Small intestine (tissue), 7 donors: ENCODE measurements at regions not wholly inside any gene's neighbourhood (a gene's known extent, or its start where the extent isn't known, plus 50 kb on each side); places are given as distances from the start of the nearest gene placed in this dataset.
"Not testable (repeated sequence)": the region's sequence is repeated elsewhere in the genome, so short reads cannot be mapped to it uniquely, and the experiment has no call there.

Source experiments
- DNase-seq, 2 donors: peaks; one replicate each; pipeline versions ENCODE4 v3.0.0 to v3.0.0-alpha.2; 2013
- FAIRE-seq: peaks from 2 replicates; lab custom pipeline; 2012; peaks lifted over from hg19 to GRCh38; lab: Jason Lieb, UNC
- H3K27ac ChIP-seq, 3 donors: one replicate each; pipeline ENCODE4 v1.5.1; 2013; ENCODE audit warnings: low read length in 2 of 3, mild to moderate bottlenecking in 2 of 3, control low read depth in 1 of 3, inconsistent platforms in 1 of 3, low read depth in 1 of 3, moderate library complexity in 1 of 3
- H3K27me3 ChIP-seq, 3 donors: one replicate each; pipeline ENCODE4 v1.6.1; 2013; ENCODE audit warnings: low read length in 3 of 3, inconsistent platforms in 1 of 3; ENCODE audit not compliant: control insufficient read depth in 3 of 3, insufficient read depth in 3 of 3
- H3K36me3 ChIP-seq, 3 donors: one replicate each; pipeline ENCODE4 v1.6.1; 2013; ENCODE audit warnings: low read length in 3 of 3, inconsistent platforms in 1 of 3, low read depth in 1 of 3, mild to moderate bottlenecking in 1 of 3, moderate library complexity in 1 of 3; ENCODE audit not compliant: control insufficient read depth in 3 of 3, insufficient read depth in 2 of 3
- H3K4me1 ChIP-seq, 3 donors: one replicate each; pipeline ENCODE4 v1.6.1; 2013; ENCODE audit warnings: low read length in 2 of 3, inconsistent platforms in 1 of 3, low read depth in 1 of 3, mild to moderate bottlenecking in 1 of 3, moderate library complexity in 1 of 3; ENCODE audit not compliant: control insufficient read depth in 3 of 3, insufficient read depth in 2 of 3
- H3K4me3 ChIP-seq, 3 donors: one replicate each; pipeline ENCODE4 v1.5.1; 2013; ENCODE audit warnings: low read length in 3 of 3, control low read depth in 1 of 3, inconsistent platforms in 1 of 3, low read depth in 1 of 3, mild to moderate bottlenecking in 1 of 3, moderate library complexity in 1 of 3
- H3K9me3 ChIP-seq, 2 donors: one replicate each; pipeline ENCODE4 v1.6.1; 2013; ENCODE audit warnings: low read depth in 1 of 2, low read length in 1 of 2; ENCODE audit not compliant: control insufficient read depth in 2 of 2, insufficient read depth in 1 of 2
- WGBS, 3 donors: extraction: QIAGEN DNeasy Blood & Tissue Kit; methylation state at CpG; one replicate each; pipeline ENCODE4 v1.1.7; 2013; 5-methylcytosine and 5-hydroxymethylcytosine counted together
- donor health status: healthy with polysubstance abuse.
- donor health status: control.
- donor health status: control.
- donor health status: Bipolar disorder and iron deficiency.
- donor health status: healthy.

- DNase-seq (no peak), FAIRE-seq (no peak)
- H3K4me3 ChIP-seq, result no peak overlapping the region
- no peaks in the 10 kb centered on the region for H3K27me3 ChIP-seq
- no peaks in the 10 kb centered on the region for H3K36me3 ChIP-seq
- 85 to 95% (median 93%) methylated on average over 7 of the region's 7 CpGs for WGBS, 3 donors
- no peaks in the 10 kb centered on the region for H3K4me1 ChIP-seq
- no peaks in the 10 kb centered on the region for H3K9me3 ChIP-seq
- H3K27ac ChIP-seq, result no peak overlapping the region
These were observed 139.9 kb upstream of the ELL2 start for GRCh38 chr5:96101358-96102089.

- H3K27ac ChIP-seq, H3K4me3 ChIP-seq, H3K36me3 ChIP-seq, FAIRE-seq, H3K9me3 ChIP-seq, H3K27me3 ChIP-seq, H3K4me1 ChIP-seq, DNase-seq: not testable (repeated sequence)
These were observed 135.8 kb upstream of the ELL2 start for GRCh38 chr5:96097488-96097887.

GRCh38 chr5:96096724-96097123 is 135.1 kb upstream of the ELL2 start:
- H3K36me3 ChIP-seq, result no peaks in the 10 kb centered on the region
- H3K27me3 ChIP-seq, result no peaks in the 10 kb centered on the region
- FAIRE-seq (no peak), DNase-seq (no peak)
- H3K4me1 ChIP-seq, result no peaks in the 10 kb centered on the region
- H3K9me3 ChIP-seq, result no peaks in the 10 kb centered on the region
- no peak overlapping the region for H3K27ac ChIP-seq
- no peak overlapping the region for H3K4me3 ChIP-seq
- WGBS, 3 donors, result 87 to 91% (median 89%) methylated on average over 2 of the region's 2 CpGs

- DNase-seq (no peak), FAIRE-seq (no peak)
- Histone ChIP-seq H3K36me3 (no peaks in the 10 kb centered on the region), H3K27ac (no peak overlapping the region), H3K9me3 (no peaks in the 10 kb centered on the region), H3K4me3 (no peak overlapping the region), H3K27me3 (no peaks in the 10 kb centered on the region), H3K4me1 (no peaks in the 10 kb centered on the region)
These were observed 133.3 kb upstream of the ELL2 start for GRCh38 chr5:96094904-96095303.

- FAIRE-seq (no peak), DNase-seq (peak in 1 of 2 donors; percentile 27)
- Histone ChIP-seq H3K9me3 (no peaks in the 10 kb centered on the region), H3K4me1 (no peaks in the 10 kb centered on the region), H3K27me3 (no peaks in the 10 kb centered on the region), H3K4me3 (no peak overlapping the region), H3K27ac (no peak overlapping the region), H3K36me3 (no peaks in the 10 kb centered on the region)
- WGBS, 3 donors, result 6 to 44% (median 15%) methylated on average over 1 of the region's 1 CpG
These were observed 132.3 kb upstream of the ELL2 start for GRCh38 chr5:96093890-96094381.

DNA sequence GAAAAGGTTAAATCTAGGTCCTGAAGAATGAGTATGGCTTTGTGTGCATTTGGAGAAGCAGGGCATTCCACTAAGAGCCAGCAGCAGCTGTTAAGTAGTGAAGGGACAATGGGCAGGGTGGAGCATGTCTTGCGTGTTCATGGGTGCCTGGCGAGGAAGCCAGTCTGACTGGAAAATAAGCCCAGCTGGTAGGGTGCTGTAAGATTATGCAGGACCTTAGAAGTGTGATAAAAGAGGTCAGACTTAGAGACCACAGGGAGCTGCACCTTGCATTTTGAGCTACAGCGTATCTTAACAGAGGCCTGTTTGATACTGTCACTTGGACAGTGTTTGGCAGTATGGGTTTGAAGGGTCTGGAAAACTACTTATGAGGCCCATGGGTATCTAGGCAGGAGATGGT is 131.7 kb upstream of the ELL2 start:
- no peaks in the 10 kb centered on the region for H3K27me3 ChIP-seq
- DNase-seq (peak in 1 of 2 donors; percentile 38), FAIRE-seq (no peak)
- H3K4me1 ChIP-seq, result no peaks in the 10 kb centered on the region
- no peak overlapping the region for H3K27ac ChIP-seq
- H3K36me3 ChIP-seq, result no peaks in the 10 kb centered on the region
- H3K4me3 ChIP-seq, result no peak overlapping the region
- no peaks in the 10 kb centered on the region for H3K9me3 ChIP-seq
- 53 to 81% (median 58%) methylated on average over 3 of the region's 3 CpGs for WGBS, 3 donors

- 93 to 98% (median 97%) methylated on average over 1 of the region's 1 CpG for WGBS, 3 donors
- H3K27ac ChIP-seq, result no peak overlapping the region
- FAIRE-seq, result no peak
These were observed 130.2 kb upstream of the ELL2 start for GRCh38 chr5:96091874-96092273.

DNA sequence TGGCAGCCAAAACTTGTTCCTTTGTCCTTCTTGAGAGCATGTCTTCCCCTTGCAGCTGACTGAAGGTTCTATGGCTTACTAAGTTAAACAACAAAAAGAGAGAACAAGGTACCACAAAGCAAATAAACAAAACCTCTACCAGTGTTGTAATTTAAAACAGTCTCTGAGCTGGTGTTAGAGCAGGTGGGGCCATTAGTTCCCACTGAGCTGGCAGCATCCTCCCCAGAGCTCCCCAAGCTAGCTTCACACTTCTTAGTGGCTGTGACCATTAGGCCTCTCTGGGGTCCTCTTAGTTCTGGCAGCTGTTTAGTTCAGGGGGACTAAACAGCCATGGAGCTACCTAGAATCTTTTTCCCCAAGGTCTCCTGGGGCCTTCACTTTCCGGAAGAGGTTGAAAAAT is 128.6 kb upstream of the ELL2 start:
- FAIRE-seq (no peak), DNase-seq (no peak)
- H3K36me3 ChIP-seq, result no peaks in the 10 kb centered on the region
- H3K27ac ChIP-seq, result no peak overlapping the region
- H3K27me3 ChIP-seq, result no peaks in the 10 kb centered on the region
- WGBS, 3 donors, result 92 to 97% (median 95%) methylated on average over 1 of the region's 1 CpG
- H3K9me3 ChIP-seq, result no peaks in the 10 kb centered on the region
- H3K4me1 ChIP-seq, result no peaks in the 10 kb centered on the region
- no peak overlapping the region for H3K4me3 ChIP-seq

More at GRCh38 chr5:96091874-96092273, 130.2 kb upstream of the ELL2 start:
- Histone ChIP-seq H3K36me3 (no peaks in the 10 kb centered on the region), H3K27me3 (no peaks in the 10 kb centered on the region), H3K9me3 (no peaks in the 10 kb centered on the region), H3K4me1 (no peaks in the 10 kb centered on the region), H3K4me3 (no peak overlapping the region)
- DNase-seq, result no peak
